Coronary artery (tissue), 2 donors: ENCODE measurements at regions not wholly inside any gene's neighbourhood (a gene's known extent, or its start where the extent isn't known, plus 50 kb on each side); places are given as distances from the start of the nearest gene placed in this dataset.
"Not testable (repeated sequence)": the region's sequence is repeated elsewhere in the genome, so short reads cannot be mapped to it uniquely, and the experiment has no call there.

ENCODE experiments used
- DNase-seq: peaks from one replicate; pipeline ENCODE4 v3.0.0-alpha.2; 2017; ENCODE audit warnings: low spot score
- H3K27ac ChIP-seq, 2 donors: fragments of 200-600 bp; sonication (generic); one replicate each; pipeline ENCODE4 v1.5.1; 2016 to 2019
- H3K4me3 ChIP-seq: fragments of 200-600 bp; sonication (generic); 2 replicates; pipeline ENCODE4 v1.5.1; 2016; ENCODE audit warnings: mild to moderate bottlenecking, moderate library complexity
- CTCF ChIP-seq: fragments of 200-600 bp; sonication (generic); IDR thresholded peaks from one replicate; pipeline ENCODE4 v1.5.1; 2019; ENCODE audit warnings: antibody characterized with exemption

DNA sequence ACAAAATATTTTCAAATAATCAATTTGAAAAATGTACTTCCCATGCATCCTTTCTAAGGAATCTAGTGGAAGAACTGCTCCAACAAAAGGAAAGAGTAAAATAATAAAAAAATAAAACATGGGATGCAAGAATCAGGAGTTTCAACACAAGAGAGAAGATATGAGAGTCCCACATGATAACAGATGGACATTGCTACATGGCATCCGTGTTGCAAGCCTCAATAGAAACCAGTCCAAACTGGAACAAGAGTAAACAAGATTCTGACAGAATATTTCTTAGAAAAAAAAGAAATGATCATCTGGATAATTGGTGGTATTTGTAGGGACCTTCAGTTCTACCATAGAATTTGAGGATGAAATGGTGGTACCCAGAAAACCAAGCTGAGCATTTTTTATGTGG, 186.8 kb downstream of the FRK start:
- Histone ChIP-seq H3K27ac (no peak overlapping the region), H3K4me3 (no peak overlapping the region)
- no peak for DNase-seq

GRCh38 chr6:115870464-115870863, 190.2 kb downstream of the FRK start:
- no peak for DNase-seq
- no peak overlapping the region for H3K4me3 ChIP-seq
- TF ChIP-seq CTCF = no peak
- no peak overlapping the region for H3K27ac ChIP-seq

More for the DNA sequence above, 186.8 kb downstream of the FRK start:
- TF ChIP-seq CTCF = no peak

GRCh38 chr6:115865914-115866313, 194.8 kb downstream of the FRK start:
- no peak for DNase-seq
- no peak for TF ChIP-seq CTCF
- H3K27ac ChIP-seq = no peak overlapping the region
- no peak overlapping the region for H3K4me3 ChIP-seq

- no peak for DNase-seq
- TF ChIP-seq CTCF = no peak
- H3K27ac ChIP-seq = no peak overlapping the region
- no peak overlapping the region for H3K4me3 ChIP-seq
Measured at GRCh38 chr6:115863211-115863610, 197.5 kb downstream of the FRK start.

- not testable (repeated sequence) for H3K27ac ChIP-seq, DNase-seq, H3K4me3 ChIP-seq
Measured at GRCh38 chr6:115861658-115862057, 199.0 kb downstream of the FRK start.

DNA sequence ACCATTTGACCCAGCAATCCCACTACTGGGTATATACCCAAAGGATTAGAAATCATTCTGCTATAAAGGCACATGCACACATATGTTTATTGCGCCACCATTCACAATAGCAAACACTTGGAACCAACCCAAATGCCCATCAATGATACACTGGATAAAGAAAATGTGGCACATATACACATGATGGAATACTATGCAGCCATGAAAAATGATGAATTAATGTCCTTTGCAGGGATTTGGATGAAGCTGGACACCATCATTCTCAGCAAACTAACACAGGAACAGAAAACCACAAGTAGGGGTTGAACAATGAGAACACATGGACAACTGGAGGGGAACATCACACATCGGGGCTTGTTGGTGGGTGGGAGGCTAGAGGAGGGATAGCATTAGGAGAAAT, 201.1 kb downstream of the FRK start:
- H3K4me3 ChIP-seq, DNase-seq, H3K27ac ChIP-seq: not testable (repeated sequence)

GRCh38 chr6:115854866-115855665, 205.6 kb downstream of the FRK start:
- no peak overlapping the region for H3K27ac ChIP-seq
- TF ChIP-seq CTCF = no peak
- H3K4me3 ChIP-seq = no peak overlapping the region
- no peak for DNase-seq

GRCh38 chr6:115847671-115848070, 213.0 kb downstream of the FRK start:
- no peak for DNase-seq
- TF ChIP-seq CTCF = no peak
- H3K27ac ChIP-seq = no peak overlapping the region
- H3K4me3 ChIP-seq = no peak overlapping the region
